Lower lobe of right lung (tissue), 2 donors: ENCODE measurements at regions not wholly inside any gene's neighbourhood (a gene's known extent, or its start where the extent isn't known, plus 50 kb on each side); places are given as distances from the start of the nearest gene placed in this dataset.
"Not testable (repeated sequence)": the region's sequence is repeated elsewhere in the genome, so short reads cannot be mapped to it uniquely, and the experiment has no call there.

Source experiments
- ATAC-seq, 2 donors: fragments of 200-7000 bp; cut with Tn5 transposase; one replicate each; pipeline ENCODE4 v1.9.1; 2020 to 2022; ENCODE audit warnings: mild to moderate bottlenecking in 2 of 2, moderate library complexity in 2 of 2
- DNase-seq: peaks from one replicate; pipeline ENCODE4 v3.0.0-alpha.2; 2020
- H3K27ac ChIP-seq: fragments of 200-600 bp; one replicate; pipeline ENCODE4 v1.8.0; 2022
- H3K27me3 ChIP-seq: fragments of 200-600 bp; one replicate; pipeline ENCODE4 v1.8.0; 2022; ENCODE audit warnings: low read depth
- H3K36me3 ChIP-seq: fragments of 200-600 bp; one replicate; pipeline ENCODE4 v1.8.0; 2022; ENCODE audit warnings: mild to moderate bottlenecking
- H3K4me1 ChIP-seq: fragments of 200-600 bp; one replicate; pipeline ENCODE4 v1.8.0; 2022
- H3K4me3 ChIP-seq: fragments of 200-600 bp; one replicate; pipeline ENCODE4 v1.8.0; 2022; ENCODE audit warnings: mild to moderate bottlenecking
- H3K9me3 ChIP-seq: fragments of 200-600 bp; one replicate; pipeline ENCODE4 v1.8.0; 2022
- CTCF ChIP-seq: fragments of 200-600 bp; IDR thresholded peaks from one replicate; pipeline ENCODE4 v1.8.0; 2022; ENCODE audit warnings: antibody characterized with exemption, mild to moderate bottlenecking
- intact Hi-C: fragments of 100-400 bp; cut with DNase I; formaldehyde crosslinking; loops from one replicate; pipeline ENCODE4 v1.11.0; 2022
- donor health status: DM: no; HTN: yes; CAD: no; lungs with severe emphysema.

GRCh38 chr2:101630224-101630949 is 67.1 kb upstream of the MAP4K4 start:
- intact Hi-C loops, result no loop called here
- H3K4me3 ChIP-seq, result no peak overlapping the region
- ATAC-seq (peak; percentile 93 to 94), DNase-seq (peak; percentile 76)
- peak overlapping the region; percentile 53 for H3K27ac ChIP-seq
- H3K9me3 ChIP-seq, result no peaks in the 10 kb centered on the region
- H3K36me3 ChIP-seq, result no peaks in the 10 kb centered on the region
- no peaks in the 10 kb centered on the region for H3K27me3 ChIP-seq
- no peak for TF ChIP-seq CTCF
- no peaks in the 10 kb centered on the region for H3K4me1 ChIP-seq

DNA sequence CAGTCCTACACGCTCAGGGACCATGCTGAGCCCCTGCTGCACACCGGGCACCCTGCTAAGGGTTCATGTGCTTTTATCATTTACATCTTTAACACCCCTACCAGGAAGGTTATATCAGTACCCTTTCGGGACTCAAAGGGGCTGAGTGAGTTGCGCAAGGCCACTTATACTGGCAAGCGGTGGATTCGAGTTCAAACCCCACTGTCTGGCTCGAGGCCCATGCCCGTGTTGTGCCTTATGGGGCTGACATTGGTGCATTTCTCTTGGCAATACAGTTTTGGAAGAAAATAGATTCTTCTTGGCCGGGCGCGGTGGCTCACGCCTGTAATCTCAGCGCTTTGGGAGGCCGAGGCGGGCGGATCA is 69.5 kb upstream of the MAP4K4 start:
- intact Hi-C loops, result no loop called here
- H3K4me3 ChIP-seq, result no peak overlapping the region
- DNase-seq (no peak), ATAC-seq (no peak)
- H3K9me3 ChIP-seq, result no peaks in the 10 kb centered on the region
- no peaks in the 10 kb centered on the region for H3K36me3 ChIP-seq
- TF ChIP-seq CTCF, result no peak
- H3K27ac ChIP-seq, result no peak overlapping the region
- no peaks in the 10 kb centered on the region for H3K27me3 ChIP-seq
- H3K4me1 ChIP-seq, result peaks cover 2% of the 10 kb centered on the region

DNA sequence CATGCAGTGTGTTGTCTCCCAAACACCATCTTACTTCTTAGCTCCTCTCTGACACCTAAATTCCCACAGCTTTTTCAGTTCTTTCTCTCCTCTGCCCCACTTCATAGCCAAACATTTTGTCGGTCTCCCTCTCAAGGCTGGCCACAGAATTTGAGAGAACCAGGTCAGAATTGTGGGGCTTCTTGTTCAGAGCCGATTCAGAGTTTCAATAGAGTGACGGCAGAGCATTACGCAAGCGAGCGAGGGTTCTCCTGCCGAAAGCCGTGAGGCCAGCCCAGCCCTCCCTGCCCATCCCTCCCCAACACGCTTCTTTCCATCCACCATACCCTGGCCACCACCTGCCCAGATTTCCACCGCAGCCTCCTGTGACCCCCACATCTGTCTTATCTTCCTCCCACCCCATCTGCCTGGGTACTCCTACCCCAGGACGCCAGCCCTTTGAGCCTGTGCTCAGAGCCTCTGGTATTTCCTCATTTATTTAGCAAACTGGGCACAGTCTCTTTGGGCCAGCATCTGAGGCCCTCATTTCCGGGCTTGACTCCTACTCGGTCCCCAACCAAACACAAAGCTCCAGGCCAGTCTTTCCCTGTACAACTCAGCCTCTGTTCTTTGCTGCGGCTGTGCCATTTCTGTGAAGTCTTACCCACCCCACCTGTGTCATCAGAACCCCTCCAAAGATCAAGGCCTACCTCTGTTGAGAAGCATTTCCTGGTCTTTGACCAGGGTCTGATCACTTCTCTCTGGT is 70.0 kb upstream of the MAP4K4 start:
- Histone ChIP-seq H3K27ac (no peak overlapping the region), H3K36me3 (no peaks in the 10 kb centered on the region), H3K4me1 (peaks cover 8% of the 10 kb centered on the region), H3K9me3 (no peaks in the 10 kb centered on the region), H3K4me3 (no peak overlapping the region), H3K27me3 (no peaks in the 10 kb centered on the region)
- intact Hi-C loops, result no loop called here
- no peak for TF ChIP-seq CTCF
- DNase-seq (no peak), ATAC-seq (no peak)

DNA sequence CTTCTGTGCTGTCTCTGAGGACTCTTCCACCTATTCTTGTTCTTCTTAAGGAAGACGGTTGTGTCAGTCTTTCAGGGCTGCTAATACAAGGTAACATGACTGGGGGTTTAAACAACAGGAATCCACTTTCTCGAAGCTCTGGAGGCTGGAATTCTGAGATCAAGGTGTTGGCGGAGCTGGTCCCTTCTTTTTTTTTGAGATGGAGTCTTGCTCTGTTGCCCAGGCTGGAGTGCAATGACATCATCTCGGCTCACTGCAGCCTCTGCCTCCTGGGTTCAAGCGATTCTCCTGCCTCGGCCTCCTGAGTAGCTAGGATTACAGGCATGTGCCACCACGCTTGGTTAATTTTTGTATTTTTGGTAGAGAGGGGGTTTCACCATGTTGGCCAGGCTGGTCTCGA is 71.7 kb upstream of the MAP4K4 start:
- intact Hi-C loops, H3K9me3 ChIP-seq, H3K27me3 ChIP-seq, DNase-seq, H3K27ac ChIP-seq, H3K4me3 ChIP-seq, H3K36me3 ChIP-seq, H3K4me1 ChIP-seq, ATAC-seq: not testable (repeated sequence)

DNA sequence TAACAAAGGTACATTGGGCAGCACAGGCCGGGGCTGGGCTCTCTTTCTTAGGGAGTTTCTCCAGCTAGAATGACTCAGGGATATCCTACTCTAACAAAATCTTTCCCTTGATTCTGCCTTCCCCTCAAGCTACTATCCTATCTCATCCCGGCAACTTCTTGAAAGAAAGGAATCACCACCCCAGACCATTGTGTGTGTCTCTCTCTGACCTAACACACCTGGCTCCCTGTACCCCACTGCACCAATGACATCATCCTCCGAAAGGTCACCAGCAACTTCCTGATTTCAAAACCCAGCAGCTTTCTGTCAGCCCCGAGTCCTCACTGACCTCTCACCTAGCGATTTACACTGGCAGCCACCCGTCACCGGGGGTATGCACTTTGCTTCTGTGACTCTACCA is 72.1 kb upstream of the MAP4K4 start:
- ATAC-seq (no peak), DNase-seq (no peak)
- no peak for TF ChIP-seq CTCF
- Histone ChIP-seq H3K4me3 (no peak overlapping the region), H3K9me3 (no peaks in the 10 kb centered on the region), H3K4me1 (peaks cover 8% of the 10 kb centered on the region), H3K36me3 (no peaks in the 10 kb centered on the region), H3K27ac (no peak overlapping the region), H3K27me3 (no peaks in the 10 kb centered on the region)
- intact Hi-C loops, result no loop called here

- H3K4me3 ChIP-seq, result no peak overlapping the region
- H3K36me3 ChIP-seq, result no peaks in the 10 kb centered on the region
- H3K4me1 ChIP-seq, result peaks cover 8% of the 10 kb centered on the region
- no peaks in the 10 kb centered on the region for H3K9me3 ChIP-seq
- TF ChIP-seq CTCF, result no peak
- intact Hi-C loops, result no loop called here
- H3K27me3 ChIP-seq, result no peaks in the 10 kb centered on the region
- ATAC-seq (no peak), DNase-seq (no peak)
- no peak overlapping the region for H3K27ac ChIP-seq
Measured at GRCh38 chr2:101624706-101625332, 72.7 kb upstream of the MAP4K4 start.
